SK-N-SH (cell line): ENCODE measurements at regions not wholly inside any gene's neighbourhood (a gene's known extent, or its start where the extent isn't known, plus 50 kb on each side); places are given as distances from the start of the nearest gene placed in this dataset.

Experiments
- CTCF ChIA-PET: fragments of 300-600, 350-600 bp; formaldehyde crosslinking; extraction: SDS; loops from one replicate; lab custom pipeline; 2021; lab: Yijun Ruan, JAX
- POLR2A ChIA-PET: fragments of 350-600 bp; sonication (Branson Sonifier 250); formaldehyde crosslinking; extraction: SDS; loops from one replicate; lab custom pipeline; 2020; ENCODE audit warnings: antibody characterized with exemption, inconsistent platforms; lab: Yijun Ruan, JAX
- DNase-seq: peaks from one replicate; pipeline ENCODE4 v3.0.0; 2012
- H2AFZ ChIP-seq: fragments of 200-600 bp; sonication (generic); 2 replicates; pipeline ENCODE4 v1.8.1; 2016; ENCODE audit warnings: antibody characterized with exemption, mild to moderate bottlenecking, low read depth
- H3F3A ChIP-seq: fragments of 200-600 bp; sonication (generic); replicated peaks from 2 replicates; pipeline ENCODE3; 2016; ENCODE audit warnings: antibody characterized with exemption, mild to moderate bottlenecking; ENCODE audit not compliant: insufficient read depth
- H3K27ac ChIP-seq, 2 experiments: fragments of 200-500 bp in 1 of 2; fragments of 200-600 bp in 1 of 2; sonication (Bioruptor generic) in 1 of 2; sonication (generic), shearing (Covaris generic) in 1 of 2; 2 replicates each; pipeline versions ENCODE4 v1.5.1 to v1.6.1; 2014 to 2016; ENCODE audit warnings: low read depth in 2 of 2, inconsistent platforms in 1 of 2, low read length in 1 of 2, mild to moderate bottlenecking in 1 of 2, mixed read lengths in 1 of 2
- H3K27me3 ChIP-seq: fragments of 200-600 bp; sonication (generic), shearing (Covaris generic); 2 replicates; pipeline ENCODE4 v1.6.1; 2016; ENCODE audit warnings: mixed run types; ENCODE audit not compliant: insufficient read depth
- H3K36me3 ChIP-seq, 2 experiments: fragments of 200-500 bp in 1 of 2; fragments of 200-600 bp in 1 of 2; sonication (Bioruptor generic) in 1 of 2; sonication (generic) in 1 of 2; replicated peaks in 1 of 2; 2 replicates each; pipeline versions ENCODE3 to v1.5.1; 2014 to 2016; ENCODE audit warnings: low read length in 1 of 2, mild to moderate bottlenecking in 1 of 2; ENCODE audit not compliant: insufficient read depth in 2 of 2, control insufficient read depth in 1 of 2
- H3K4me1 ChIP-seq, 2 experiments: fragments of 200-500 bp in 1 of 2; fragments of 200-600 bp in 1 of 2; sonication (Bioruptor generic) in 1 of 2; sonication (generic), shearing (Covaris generic) in 1 of 2; 2 replicates each; pipeline versions ENCODE4 v1.5.1 to v1.6.1; 2014 to 2016; ENCODE audit warnings: low read depth in 1 of 2, low read length in 1 of 2, mixed run types in 1 of 2; ENCODE audit not compliant: insufficient read depth in 2 of 2, control insufficient read depth in 1 of 2
- H3K4me2 ChIP-seq: fragments of 200-600 bp; sonication (generic), shearing (Covaris generic); 2 replicates; pipeline ENCODE4 v1.6.1; 2017; ENCODE audit warnings: mixed run types
- H3K4me3 ChIP-seq, 2 experiments: fragments of 200-500 bp in 1 of 2; fragments of 200-600 bp in 1 of 2; sonication (Bioruptor generic) in 1 of 2; sonication (generic), shearing (Covaris generic) in 1 of 2; 2 replicates each; pipeline versions ENCODE4 v1.5.1 to v1.8.1; 2014 to 2016; ENCODE audit warnings: low read depth in 2 of 2, inconsistent platforms in 1 of 2, low read length in 1 of 2, mild to moderate bottlenecking in 1 of 2, mixed read lengths in 1 of 2, moderate library complexity in 1 of 2
- H3K79me2 ChIP-seq: fragments of 200-600 bp; sonication (generic); 2 replicates; pipeline ENCODE4 v1.8.1; 2017; ENCODE audit warnings: mild to moderate bottlenecking; ENCODE audit not compliant: insufficient read depth
- H3K9ac ChIP-seq: fragments of 200-600 bp; sonication (generic); 2 replicates; pipeline ENCODE4 v1.6.1; 2017; ENCODE audit warnings: mixed run types
- H3K9me2 ChIP-seq: fragments of 200-600 bp; sonication (generic); 2 replicates; pipeline ENCODE4 v1.6.1; 2017; ENCODE audit warnings: mixed run types
- H3K9me3 ChIP-seq: fragments of 200-600 bp; sonication (generic); 2 replicates; pipeline ENCODE4 v1.6.1; 2017; ENCODE audit warnings: mixed run types, mild to moderate bottlenecking, moderate library complexity
- H4K20me1 ChIP-seq: fragments of 200-600 bp; sonication (generic); 2 replicates; pipeline ENCODE4 v1.6.1; 2017; ENCODE audit warnings: mild to moderate bottlenecking, mixed run types; ENCODE audit not compliant: insufficient read depth
- ELF1 ChIP-seq: IDR thresholded peaks from 2 replicates; pipeline ENCODE4 v1.4.0; 2012
- JUND ChIP-seq: IDR thresholded peaks from 2 replicates; pipeline ENCODE4 v1.4.0; 2012
- RAD21 ChIP-seq: IDR thresholded peaks from 2 replicates; pipeline ENCODE4 v1.6.1; 2012; ENCODE audit warnings: mild to moderate bottlenecking, low read length
- RFX5 ChIP-seq: IDR thresholded peaks from 2 replicates; pipeline ENCODE4 v1.6.1; 2012; ENCODE audit warnings: mild to moderate bottlenecking, improper control_type of control experiment, low read length
- SMC3 ChIP-seq: IDR thresholded peaks from 2 replicates; pipeline ENCODE4 v1.6.1; 2012; ENCODE audit warnings: low read depth, low read length, improper control_type of control experiment
- USF1 ChIP-seq: IDR thresholded peaks from 2 replicates; pipeline ENCODE4 v1.4.0; 2012; ENCODE audit warnings: low read depth, borderline replicate concordance
- WGBS: methylation state at CpG from one replicate; pipeline ENCODE4 v1.1.6; 2017; ENCODE audit warnings: low lambda C conversion rate; 5-methylcytosine and 5-hydroxymethylcytosine counted together
- TF ChIP-seq, protein P1 (sequence below): fragments of 200-600 bp; sonication (generic); IDR thresholded peaks from 2 replicates; pipeline ENCODE4 v1.6.1; 2017; ENCODE audit warnings: antibody characterized with exemption, mild to moderate bottlenecking, moderate library complexity

DNA sequence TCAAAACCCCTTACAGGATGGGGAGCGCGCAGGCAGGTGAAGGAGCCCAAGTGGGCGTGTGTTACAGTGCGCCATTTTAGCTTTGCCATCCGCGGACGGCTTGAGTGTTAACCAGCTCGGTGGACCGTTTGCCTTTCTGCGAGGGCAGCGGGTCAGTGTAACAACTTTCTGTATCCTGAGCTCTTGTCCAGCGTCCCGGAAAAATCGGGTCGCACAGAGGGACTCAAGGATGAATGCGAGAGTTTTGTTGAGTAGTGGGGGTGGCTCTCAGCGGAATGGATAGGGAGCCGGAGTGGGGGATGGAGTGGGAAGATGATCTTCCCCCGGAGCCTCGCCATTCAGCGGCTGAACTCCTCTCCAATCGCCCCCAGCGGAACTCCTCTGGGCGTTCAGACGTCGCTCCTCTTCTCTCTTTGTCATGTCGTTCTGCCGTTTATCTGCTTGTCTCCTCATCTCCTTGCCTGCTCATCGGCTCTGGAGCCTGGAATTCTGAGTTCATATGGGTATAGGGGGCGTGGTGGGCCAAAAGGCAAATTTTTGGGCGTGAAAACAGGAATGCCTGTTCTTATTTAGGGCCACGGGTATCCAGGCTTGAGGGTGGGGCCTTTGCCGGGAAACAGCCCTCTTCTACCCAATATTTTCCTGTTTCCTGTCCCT, 295.4 kb downstream of the CTH start:
- Histone ChIP-seq H3K27ac (no peak overlapping the region), H3K36me3 (no peaks in the 10 kb centered on the region), H2AFZ (no peak overlapping the region), H3K4me1 (no peaks in the 10 kb centered on the region), H3F3A (no peaks in the 10 kb centered on the region), H3K9ac (no peak overlapping the region), H4K20me1 (no peaks in the 10 kb centered on the region), H3K4me3 (no peak overlapping the region), H3K79me2 (no peaks in the 10 kb centered on the region), H3K4me2 (no peak overlapping the region), H3K27me3 (no peaks in the 10 kb centered on the region), H3K9me2 (no peaks in the 10 kb centered on the region), H3K9me3 (no peaks in the 10 kb centered on the region)
- TF ChIP-seq JUND: no peak
- TF ChIP-seq RFX5: no peak
- ChIA-PET POLR2A (no interaction called here), CTCF (interaction anchor here (1.1 kb wide), 1 partner anchor 22 kb away, joined by 3 read pairs; no protein-coding TSS in a partner anchor)
- no peak for DNase-seq
- WGBS: 79% methylated on average over 31 of the region's 33 CpGs

DNA sequence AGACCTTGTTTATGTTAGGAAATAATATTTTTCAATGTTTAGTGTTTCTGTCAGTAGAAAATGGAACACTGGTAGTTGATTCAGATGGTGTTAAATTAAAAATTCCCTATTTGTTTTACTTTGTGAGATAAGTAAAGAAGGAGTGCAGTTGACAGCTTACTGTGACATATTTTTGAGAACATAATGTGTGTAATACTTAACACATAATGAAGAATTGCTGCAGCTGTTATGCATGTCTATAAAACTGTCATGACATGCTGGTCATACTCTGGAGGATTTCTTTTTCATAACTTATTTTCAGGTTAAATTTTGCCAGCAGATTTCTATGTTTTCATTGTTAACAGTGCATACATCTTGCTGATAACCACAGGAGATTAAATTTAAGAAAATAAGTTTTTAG, 296.1 kb downstream of the CTH start:
- no peaks in the 10 kb centered on the region for H4K20me1 ChIP-seq
- H3K9me2 ChIP-seq: no peaks in the 10 kb centered on the region
- DNase-seq: no peak
- ChIA-PET CTCF (interaction anchor here (0.9 kb wide), 1 partner anchor 21 kb away, joined by 3 read pairs; no protein-coding TSS in a partner anchor), POLR2A (no interaction called here)
- no peak overlapping the region for H3K27ac ChIP-seq
- TF ChIP-seq RAD21: no peak
- H3F3A ChIP-seq: no peaks in the 10 kb centered on the region
- no peak overlapping the region for H3K4me2 ChIP-seq
- H2AFZ ChIP-seq: no peak overlapping the region
- no peaks in the 10 kb centered on the region for H3K36me3 ChIP-seq
- H3K9ac ChIP-seq: no peak overlapping the region
- H3K4me1 ChIP-seq: no peaks in the 10 kb centered on the region
- H3K4me3 ChIP-seq: no peak overlapping the region
- no peaks in the 10 kb centered on the region for H3K27me3 ChIP-seq
- H3K79me2 ChIP-seq: no peaks in the 10 kb centered on the region
- no peaks in the 10 kb centered on the region for H3K9me3 ChIP-seq

GRCh38 chr1:70714149-70714548, 303.1 kb downstream of the CTH start:
- Histone ChIP-seq H3K4me2 (no peak overlapping the region), H3K9me3 (no peaks in the 10 kb centered on the region), H3K4me3 (no peak overlapping the region), H3K27ac (no peak overlapping the region), H2AFZ (no peak overlapping the region), H3K36me3 (no peaks in the 10 kb centered on the region), H3K9ac (no peak overlapping the region), H3K27me3 (no peaks in the 10 kb centered on the region), H4K20me1 (no peaks in the 10 kb centered on the region), H3K79me2 (no peaks in the 10 kb centered on the region), H3K4me1 (peaks cover 0 to 23% of the 10 kb centered on the region in 2 experiments; a peak in 2 of 4 replicates), H3F3A (no peaks in the 10 kb centered on the region), H3K9me2 (no peaks in the 10 kb centered on the region)
- DNase-seq: no peak
- TF ChIP-seq RAD21 (peak; percentile 34), SMC3 (0 out of 2 replicates have a peak, but pooled peaks have one; percentile 17), ELF1 (no peak), USF1 (no peak)
- TF ChIP-seq, protein P1, sequence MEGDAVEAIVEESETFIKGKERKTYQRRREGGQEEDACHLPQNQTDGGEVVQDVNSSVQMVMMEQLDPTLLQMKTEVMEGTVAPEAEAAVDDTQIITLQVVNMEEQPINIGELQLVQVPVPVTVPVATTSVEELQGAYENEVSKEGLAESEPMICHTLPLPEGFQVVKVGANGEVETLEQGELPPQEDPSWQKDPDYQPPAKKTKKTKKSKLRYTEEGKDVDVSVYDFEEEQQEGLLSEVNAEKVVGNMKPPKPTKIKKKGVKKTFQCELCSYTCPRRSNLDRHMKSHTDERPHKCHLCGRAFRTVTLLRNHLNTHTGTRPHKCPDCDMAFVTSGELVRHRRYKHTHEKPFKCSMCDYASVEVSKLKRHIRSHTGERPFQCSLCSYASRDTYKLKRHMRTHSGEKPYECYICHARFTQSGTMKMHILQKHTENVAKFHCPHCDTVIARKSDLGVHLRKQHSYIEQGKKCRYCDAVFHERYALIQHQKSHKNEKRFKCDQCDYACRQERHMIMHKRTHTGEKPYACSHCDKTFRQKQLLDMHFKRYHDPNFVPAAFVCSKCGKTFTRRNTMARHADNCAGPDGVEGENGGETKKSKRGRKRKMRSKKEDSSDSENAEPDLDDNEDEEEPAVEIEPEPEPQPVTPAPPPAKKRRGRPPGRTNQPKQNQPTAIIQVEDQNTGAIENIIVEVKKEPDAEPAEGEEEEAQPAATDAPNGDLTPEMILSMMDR: peak; percentile 21; the same call in 1 of the 2 replicates
- ChIA-PET POLR2A (no interaction called here), CTCF (interaction anchor here (0.9 to 1.8 kb wide), 6 partner anchors 11 to 336 kb away, joined by 3 to 12 read pairs (median 3); no protein-coding TSS in a partner anchor)
- WGBS: 57% methylated on average over 2 of the region's 2 CpGs
